HG03045 (cell line): ENCODE measurements at regions not wholly inside any gene's neighbourhood (a gene's known extent, or its start where the extent isn't known, plus 50 kb on each side); places are given as distances from the start of the nearest gene placed in this dataset.
A peak's percentile ranks its signal among the peaks of the same experiment; 100 is the strongest.
"Not testable (repeated sequence)": the region's sequence is repeated elsewhere in the genome, so short reads cannot be mapped to it uniquely, and the experiment has no call there.

ENCODE experiments used
- ATAC-seq: cut with Tn5 transposase; IDR thresholded peaks from one replicate; pipeline ENCODE4 v1.9.1; 2021; ENCODE audit warnings: mild to moderate bottlenecking, moderate library complexity; ENCODE audit not compliant: unreplicated experiment

- no peak for ATAC-seq
Observed at GRCh38 chr5:124554746-124555578, 191.5 kb downstream of the ZNF608 start.

DNA sequence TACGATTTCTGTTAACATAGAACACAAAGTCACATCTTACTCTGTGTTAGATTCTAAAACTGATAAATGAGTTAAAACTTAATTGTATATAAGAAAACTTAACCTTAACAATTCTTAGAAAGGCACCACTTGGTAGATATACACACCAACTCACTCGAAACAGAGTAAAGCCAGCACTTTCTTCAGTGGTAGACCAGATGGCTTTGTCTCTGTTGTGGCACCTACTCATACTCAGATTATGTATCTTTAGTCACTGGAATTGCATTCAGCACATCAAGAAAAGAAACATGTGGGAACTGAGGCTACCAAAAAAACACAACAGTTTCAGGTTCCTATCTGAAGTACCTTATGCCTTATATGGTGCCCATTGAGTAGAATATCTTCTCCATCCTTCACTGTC is 192.5 kb downstream of the ZNF608 start:
- ATAC-seq: no peak

DNA sequence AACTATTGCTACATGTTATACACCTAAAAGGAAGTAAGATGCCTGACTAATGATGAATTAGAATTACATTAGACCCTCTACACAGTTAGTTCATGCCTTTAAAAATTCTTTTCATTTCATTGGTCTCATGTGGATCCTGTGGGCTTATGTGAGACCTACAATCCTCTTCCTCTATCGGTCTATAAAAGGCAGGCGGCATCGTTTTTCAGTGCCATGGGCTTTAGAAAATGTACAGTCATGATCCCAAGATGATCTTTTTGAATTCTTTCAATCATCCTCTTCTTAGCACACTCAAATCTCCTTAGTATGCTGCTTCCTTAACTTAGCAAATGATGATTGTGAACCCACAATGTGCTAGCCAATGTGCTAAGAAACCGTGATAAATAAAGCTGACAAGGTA is 193.9 kb downstream of the ZNF608 start:
- ATAC-seq: no peak

GRCh38 chr5:124551939-124552279 is 194.5 kb downstream of the ZNF608 start:
- ATAC-seq: no peak

GRCh38 chr5:124550731-124551130 is 195.7 kb downstream of the ZNF608 start:
- ATAC-seq: no peak

GRCh38 chr5:124549891-124550436 is 196.5 kb downstream of the ZNF608 start:
- ATAC-seq: no peak

- no peak for ATAC-seq
Observed at GRCh38 chr5:124546643-124547042, 199.8 kb downstream of the ZNF608 start.

- peak; percentile 98 for ATAC-seq
Observed at GRCh38 chr5:124544366-124545055, 201.9 kb downstream of the ZNF608 start.

GRCh38 chr5:124538931-124539330 is 207.5 kb downstream of the ZNF608 start:
- ATAC-seq: no peak

DNA sequence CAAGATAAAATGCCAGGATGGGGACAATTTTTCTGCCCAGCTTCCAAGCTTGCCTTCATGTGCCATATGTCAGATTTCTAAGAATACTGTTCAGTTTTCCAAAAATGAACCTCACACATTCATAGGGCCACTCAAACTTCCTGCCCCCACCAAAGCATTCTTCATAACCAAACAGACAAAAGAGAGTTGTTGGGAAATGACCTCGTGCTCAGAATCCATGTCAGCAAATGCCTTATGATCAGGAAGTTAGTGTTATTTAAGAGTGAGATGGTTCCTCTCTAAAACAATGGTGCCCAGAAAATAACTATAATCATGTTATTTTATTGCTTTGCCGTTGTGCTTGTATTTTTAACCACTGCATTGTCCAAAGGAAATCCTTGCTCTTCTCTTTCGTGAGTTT is 208.2 kb downstream of the ZNF608 start:
- ATAC-seq: no peak

DNA sequence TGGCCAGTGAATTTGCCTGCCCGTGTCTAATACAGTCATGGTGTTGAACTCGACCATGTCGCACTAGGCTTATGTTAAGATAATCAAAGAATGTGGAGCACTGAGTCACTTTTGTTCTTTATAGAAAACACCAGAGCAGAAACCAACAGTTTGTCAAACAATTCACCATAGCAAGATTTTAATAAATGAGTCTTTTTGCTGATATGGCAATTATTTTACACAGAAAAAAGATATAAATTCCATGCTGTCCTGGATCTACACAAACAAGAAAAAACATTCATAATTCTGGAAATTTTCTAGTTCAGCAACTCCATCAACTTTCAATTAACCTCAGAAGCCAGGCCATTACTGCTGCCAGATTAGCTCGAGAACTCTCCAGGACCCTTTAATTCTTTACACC is 208.9 kb downstream of the ZNF608 start:
- ATAC-seq: no peak

DNA sequence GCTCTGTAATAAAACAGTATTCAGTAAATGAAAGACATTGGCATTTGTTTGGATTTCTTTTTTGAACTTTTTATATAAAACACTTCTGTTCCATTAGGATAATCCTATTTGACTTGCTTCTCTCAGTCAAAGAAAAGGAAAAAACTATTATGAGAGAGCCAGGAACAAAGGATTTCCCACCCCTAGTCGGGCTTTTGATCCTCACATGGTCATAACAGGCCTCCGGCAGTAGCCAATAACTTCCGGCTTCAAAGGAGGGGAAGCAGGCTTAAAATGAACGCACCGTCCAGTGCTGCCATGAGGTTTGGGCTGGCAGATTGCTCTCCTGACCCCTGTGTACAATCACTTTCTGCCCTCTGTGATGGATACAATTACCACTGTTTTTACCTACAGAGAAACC is 209.3 kb downstream of the ZNF608 start:
- no peak for ATAC-seq

DNA sequence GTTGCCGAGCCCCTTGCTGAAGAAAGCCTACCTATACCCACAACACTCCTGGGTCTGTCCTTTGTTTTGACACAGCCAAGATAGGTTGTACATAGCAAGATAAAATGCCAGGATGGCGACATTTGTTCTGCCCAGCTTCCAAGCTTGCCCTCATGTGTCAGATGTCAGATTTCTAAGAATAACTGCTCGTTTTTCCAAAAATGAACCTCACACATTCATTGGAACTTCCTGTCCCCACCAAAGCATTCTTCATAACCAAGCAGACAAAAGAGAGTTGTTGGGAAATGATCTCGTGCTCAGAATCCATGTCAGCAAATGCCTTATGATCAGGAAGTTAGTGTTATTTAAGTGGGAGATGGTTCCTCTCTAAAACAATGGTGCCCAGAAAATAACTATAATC is 210.1 kb downstream of the ZNF608 start:
- ATAC-seq: no peak

GRCh38 chr5:124530916-124531315 is 215.5 kb downstream of the ZNF608 start:
- no peak for ATAC-seq

DNA sequence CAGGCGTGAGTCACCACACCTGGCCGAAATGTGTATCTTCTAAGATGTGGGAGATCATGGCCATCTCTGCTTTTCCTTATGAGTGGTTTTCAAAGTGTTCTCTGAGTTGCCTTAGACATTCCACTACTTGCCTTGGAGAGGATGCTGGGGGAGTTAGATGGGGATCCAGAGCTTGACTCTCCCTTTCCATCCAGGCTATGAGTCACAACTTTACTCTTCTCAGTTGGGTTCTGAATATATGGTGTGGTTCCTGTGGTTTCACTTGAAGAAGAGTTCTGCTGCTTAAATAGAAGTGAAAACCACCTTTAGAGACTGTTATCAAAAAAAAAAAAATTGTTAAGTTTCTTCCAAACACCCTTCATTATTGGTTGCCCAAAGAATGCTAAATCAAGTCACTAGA is 217.6 kb downstream of the ZNF608 start:
- peak; percentile 70 for ATAC-seq

DNA sequence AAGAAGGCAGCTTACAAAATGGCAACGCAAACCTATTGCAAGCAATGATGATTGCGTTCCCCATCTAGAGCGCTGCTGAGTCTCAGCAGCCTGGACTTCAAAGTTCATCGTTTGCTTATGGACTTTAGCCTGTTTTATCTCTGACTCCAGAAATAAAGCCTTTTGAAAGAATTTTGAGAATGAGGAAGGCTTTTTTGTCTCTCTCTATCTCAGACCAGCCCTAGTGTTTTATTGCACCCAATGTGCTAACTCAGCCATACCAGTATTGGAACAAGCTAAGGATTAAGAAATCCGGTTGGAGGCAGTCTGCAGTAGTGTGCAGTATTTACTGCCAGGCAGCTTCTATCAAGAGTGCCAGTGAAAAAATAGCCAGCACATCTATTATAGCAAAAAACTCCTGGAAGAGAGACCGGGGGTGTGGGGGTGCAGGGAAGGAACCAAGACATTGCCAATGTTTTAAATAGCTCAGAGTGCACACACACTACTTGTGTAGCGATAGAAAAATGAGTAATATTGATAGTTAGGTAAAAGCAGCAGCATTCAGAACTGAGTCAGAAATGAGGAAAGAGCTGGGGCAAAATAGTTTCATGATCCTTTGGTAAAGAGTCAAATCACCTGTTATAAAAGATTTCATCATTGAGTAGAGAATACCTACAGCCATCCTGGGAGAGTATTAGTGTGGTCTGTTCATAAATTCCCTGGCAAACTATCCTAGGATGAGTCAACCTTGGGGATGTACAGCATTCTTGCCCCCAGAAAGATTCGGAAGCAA is 219.0 kb downstream of the ZNF608 start:
- ATAC-seq: peak; percentile 46

DNA sequence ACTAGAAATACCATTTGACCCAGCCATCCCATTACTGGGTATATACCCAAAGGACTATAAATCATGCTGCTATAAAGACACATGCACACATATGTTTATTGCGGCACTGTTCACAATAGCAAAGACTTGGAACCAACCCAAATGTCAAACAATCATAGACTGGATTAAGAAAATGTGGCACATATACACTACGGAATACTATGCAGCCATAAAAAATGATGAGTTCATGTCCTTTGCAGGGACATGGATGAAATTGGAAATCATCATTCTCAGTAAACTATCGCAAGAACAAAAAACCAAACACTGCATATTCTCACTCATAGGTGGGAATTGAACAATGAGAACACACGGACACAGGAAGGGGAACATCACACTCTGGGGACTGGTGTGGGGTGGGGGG is 220.4 kb downstream of the ZNF608 start:
- not testable (repeated sequence) for ATAC-seq

GRCh38 chr5:124524552-124525232 is 221.7 kb downstream of the ZNF608 start:
- peak; percentile 82 for ATAC-seq

DNA sequence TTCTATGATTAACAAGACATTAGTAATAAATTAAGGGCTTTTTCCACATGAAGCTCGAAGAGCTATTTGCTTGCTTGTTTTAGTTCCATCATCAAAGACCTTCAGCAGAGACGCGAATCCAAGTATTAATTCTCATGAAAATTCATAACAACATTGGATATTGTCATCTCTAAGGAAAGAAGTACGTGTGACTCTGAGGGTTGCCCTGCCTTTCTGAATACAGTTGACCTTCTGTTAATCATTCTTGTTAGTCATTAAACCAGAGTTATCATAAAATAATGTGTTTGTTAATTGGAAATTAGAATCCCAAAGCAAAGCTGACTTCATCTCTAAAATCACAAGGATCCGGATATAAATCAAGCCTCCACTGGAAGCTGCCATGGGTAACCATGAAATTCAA is 222.5 kb downstream of the ZNF608 start:
- ATAC-seq: no peak

DNA sequence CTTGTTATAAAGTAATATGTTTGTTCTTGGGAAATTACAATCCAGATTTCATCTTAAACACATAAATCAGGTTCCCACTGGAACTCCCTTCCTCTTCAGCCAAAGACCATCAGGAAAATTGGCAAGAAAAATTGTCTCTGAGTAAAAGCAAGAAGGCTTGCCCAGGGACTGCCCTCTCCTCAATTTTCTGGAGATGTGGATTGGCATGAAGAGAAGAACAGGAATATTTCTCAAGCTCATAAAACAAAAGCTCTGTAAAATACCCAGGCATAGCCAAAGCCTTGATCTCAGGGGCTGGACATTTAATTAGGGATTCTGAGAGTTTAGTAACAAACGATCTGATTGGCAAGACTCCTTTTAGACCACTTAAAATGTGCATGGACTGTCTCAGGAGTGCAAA is 223.4 kb downstream of the ZNF608 start:
- ATAC-seq: no peak
